NCI-H187 treated with DMSO at 0.1 percent for 48 hours (cell line): ENCODE measurements at regions not wholly inside any gene's neighbourhood (a gene's known extent, or its start where the extent isn't known, plus 50 kb on each side); places are given as distances from the start of the nearest gene placed in this dataset.
"Not testable (repeated sequence)": the region's sequence is repeated elsewhere in the genome, so short reads cannot be mapped to it uniquely, and the experiment has no call there.

ENCODE experiments used
- DNase-seq: peaks from one replicate; lab custom pipeline; 2025; lab: John Stamatoyannopoulos, UW

DNA sequence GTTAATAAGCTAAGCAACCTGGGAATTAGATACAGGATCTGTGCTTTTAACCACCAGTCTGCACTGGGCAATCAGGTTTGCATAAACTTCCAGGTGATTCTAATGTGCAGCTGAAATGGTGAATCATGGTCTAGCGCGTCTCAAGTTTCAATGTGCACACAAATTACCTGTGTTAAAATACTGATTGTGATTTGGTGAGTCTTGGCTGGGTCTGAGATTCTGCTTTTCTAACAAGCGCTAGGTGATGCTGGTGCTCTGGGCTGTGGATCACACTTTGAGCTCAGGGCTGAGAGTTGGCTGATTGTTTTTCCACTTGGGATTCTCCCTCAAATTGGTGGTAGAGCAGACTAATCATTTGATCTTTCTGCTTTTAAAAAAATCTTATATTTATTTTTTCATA is 124.8 kb downstream of the C12orf75 start:
- DNase-seq = no peak

GRCh38 chr12:105457026-105457425 is 126.5 kb downstream of the C12orf75 start:
- no peak for DNase-seq

GRCh38 chr12:105459760-105460330 is 129.4 kb downstream of the C12orf75 start:
- no peak for DNase-seq

- DNase-seq = no peak
Measured at GRCh38 chr12:105461271-105461943, 130.9 kb downstream of the C12orf75 start.

DNA sequence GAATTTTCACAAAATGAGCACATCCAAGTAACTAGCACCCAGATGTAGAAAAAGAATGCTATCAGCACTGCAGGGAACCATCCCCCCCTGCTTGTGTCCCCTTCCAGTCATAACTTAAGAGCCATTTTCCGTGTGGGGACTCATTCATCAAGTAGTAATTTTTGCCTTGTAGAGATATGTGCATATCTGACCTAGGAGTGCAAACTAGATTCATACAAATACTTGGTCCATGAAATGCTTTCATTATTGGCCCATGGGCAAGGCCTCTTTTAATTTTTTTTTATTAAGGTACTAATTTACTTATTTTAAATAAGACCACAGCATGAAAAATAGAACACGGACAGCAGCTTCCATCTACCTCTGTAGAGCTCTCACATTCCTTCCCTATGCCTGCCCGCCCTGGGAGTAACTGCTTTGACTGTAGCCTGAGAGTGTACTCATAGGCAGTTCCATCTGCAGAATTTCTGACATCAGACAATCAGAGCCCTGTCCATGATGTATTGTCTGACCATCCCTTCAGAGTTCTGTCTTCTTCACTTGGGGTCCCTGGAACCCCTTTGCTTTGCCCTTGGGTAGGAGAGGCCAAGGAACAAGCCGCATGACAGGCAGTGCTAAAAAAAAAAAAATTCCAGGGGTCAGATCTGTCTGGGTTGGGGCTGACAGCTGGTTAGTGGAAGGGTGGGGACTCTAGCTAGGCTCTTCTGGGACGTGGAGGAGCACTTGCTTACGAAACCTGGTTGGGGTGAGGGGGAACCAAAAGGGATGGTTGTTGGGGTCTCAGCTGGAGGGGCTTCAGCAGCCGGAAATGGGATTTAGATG is 131.7 kb downstream of the C12orf75 start:
- no peak for DNase-seq

DNA sequence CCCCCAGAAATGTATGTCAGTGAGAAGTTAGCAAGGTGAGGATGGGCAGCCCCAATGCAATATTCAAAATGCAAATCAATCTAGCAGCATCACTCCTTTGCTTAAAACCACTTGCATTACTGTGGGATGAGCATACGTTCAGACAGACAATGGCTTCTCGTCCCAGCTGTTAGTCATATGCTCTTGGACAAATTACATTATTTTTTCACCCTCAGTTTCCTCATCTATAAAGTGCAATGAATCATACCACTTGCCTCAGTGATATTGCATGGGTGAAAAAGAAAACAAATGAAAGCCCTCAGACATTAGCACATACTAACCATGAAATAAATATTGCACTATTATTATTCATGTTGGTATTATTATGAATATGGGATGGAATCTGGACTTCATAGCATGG is 132.3 kb downstream of the C12orf75 start:
- no peak for DNase-seq

- DNase-seq = no peak
Measured at GRCh38 chr12:105464406-105464805, 133.9 kb downstream of the C12orf75 start.

- DNase-seq = no peak
Measured at GRCh38 chr12:105466231-105466900, 135.9 kb downstream of the C12orf75 start.

DNA sequence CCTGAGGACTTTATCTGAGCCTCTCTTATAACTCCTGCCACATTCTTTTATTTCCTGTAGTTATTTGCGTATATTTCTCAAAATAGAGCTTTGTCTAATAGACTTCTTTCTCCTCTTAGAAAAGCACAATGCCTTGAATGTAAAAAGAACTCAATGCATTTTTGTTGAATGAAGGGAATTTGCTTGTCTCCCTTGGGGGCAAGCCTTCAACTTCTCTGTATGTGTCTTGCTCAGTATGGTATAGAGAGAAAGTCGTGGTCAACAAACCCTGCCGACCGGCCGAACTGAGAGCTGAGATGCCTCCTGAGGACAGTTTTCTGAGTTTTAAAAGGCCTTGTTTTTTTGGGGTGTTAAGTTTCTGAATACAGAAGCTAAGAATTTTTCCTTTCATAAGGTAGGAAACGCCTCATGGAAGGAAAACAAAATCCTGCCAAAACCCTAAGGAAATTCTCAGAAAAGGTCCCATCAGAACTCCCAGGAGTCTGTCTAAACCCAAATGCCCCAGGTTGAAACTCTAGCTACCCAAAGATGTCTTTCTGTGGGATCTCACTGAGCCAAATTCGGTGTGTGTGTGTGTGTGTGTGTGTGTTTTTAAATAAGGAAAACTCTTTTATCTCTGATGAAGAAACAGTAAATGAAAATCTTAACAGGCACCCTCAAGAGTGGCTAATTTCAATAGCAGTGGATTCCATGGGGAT is 136.6 kb downstream of the C12orf75 start:
- DNase-seq = no peak

DNA sequence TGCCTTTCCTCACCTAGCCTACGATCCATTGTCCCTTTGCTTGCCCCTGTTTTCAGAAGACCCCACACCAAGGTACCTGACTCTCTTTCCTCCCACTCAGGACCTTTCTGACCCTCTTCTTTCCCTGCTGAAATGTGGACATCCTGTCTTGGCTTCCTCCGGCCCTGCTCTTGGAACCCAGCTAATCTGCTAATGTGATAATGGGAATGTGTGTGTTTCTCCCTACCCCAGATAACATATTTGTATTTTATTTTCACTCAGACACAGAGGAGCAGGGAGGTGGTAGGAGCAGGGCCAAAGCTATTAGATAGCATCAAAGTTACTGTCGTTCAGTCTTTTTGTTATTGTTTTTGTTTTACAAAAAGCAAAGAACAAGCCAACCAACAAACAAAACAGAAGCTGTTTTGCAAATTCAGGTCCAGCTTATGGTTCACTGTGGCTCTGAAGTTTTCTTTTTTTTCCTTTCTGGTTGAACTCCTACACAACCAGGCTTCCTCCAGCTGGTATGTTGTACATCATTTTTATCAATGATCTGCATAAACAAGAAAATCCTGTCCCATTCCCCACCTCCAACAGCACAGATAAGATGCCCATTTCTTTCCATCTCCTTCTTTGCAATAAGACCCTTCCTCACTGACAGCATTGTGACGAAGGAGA is 137.3 kb downstream of the C12orf75 start:
- no peak for DNase-seq

GRCh38 chr12:105468464-105468863 is 138.0 kb downstream of the C12orf75 start:
- no peak for DNase-seq

DNA sequence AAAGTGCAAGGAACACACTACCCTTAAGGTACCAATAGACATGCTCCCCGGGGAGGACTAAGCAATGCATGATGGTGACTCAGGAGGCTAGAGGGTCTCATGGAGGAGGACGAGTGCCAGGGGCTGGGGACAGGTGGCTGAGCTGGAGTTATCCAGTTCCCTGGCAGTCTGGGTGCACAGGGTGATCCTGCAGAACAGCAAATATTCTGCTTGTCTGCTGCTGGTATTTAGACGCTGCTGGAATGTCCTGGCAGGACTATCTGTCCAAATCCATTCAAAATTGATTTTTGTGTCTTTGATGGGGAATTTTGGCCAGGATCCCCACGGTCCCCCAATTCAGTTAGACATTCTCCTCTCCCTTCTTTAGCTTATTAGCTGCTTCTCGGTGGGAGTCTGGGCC is 138.7 kb downstream of the C12orf75 start:
- no peak for DNase-seq

DNA sequence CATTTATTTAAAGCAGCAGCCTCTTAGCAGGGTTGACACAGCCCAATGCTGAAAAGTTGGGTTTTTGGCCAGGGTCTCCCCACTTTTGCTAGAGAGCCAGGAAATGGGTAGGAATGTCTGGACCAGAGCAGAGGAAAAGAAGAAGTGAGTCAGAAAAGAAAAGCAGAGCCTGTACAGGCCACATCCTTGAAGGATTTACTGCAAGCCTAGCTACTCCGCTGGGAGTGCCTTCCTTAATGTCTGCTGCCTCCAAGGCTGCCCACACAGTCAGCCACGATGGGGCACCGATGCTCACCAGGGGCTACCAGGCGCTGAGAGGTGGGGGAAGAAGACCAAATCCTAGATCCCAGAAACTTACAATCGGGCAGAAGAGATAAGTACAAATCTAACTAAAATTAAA is 139.2 kb downstream of the C12orf75 start:
- DNase-seq = no peak

- DNase-seq = no peak
Measured at GRCh38 chr12:105470102-105470501, 139.6 kb downstream of the C12orf75 start.

DNA sequence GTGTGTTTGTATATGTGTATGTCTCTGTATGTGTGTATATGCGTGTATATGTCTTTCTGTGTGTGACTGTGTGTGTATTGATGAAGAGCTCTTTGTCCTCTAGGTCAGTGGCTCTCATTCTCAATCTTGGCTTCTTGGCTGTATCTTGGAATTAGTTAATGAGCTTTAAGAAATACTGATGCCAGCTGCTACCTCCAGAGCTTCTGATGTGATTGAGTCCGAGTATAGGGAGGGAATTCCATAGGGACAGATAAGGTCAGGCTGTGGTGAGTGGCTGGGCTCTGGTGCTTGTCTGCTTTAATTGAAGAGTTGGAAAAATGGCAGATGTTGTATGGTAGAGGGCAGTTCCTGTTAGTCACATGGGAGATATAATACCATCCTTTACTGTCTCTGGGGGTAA is 140.1 kb downstream of the C12orf75 start:
- no peak for DNase-seq

GRCh38 chr12:105474672-105475071 is 144.2 kb downstream of the C12orf75 start:
- no peak for DNase-seq

DNA sequence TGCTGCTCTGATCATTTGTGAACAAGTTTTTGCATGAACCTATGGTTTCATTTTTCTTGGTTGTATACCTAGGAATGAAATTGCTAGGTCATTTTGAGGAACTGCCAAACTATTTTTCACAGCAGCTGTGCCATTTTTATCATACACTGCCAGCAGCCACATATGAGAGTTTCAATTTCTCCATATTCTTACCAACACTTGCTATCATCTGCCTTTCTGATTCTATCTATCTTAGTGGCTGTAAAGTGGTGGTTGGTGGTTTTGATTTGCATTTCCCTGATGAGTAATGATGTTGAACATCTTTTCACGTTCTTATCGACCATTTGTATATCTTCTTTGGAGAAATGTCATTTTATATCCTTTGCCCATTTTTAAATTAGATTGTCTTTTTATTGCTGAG is 146.1 kb downstream of the C12orf75 start:
- no peak for DNase-seq

DNA sequence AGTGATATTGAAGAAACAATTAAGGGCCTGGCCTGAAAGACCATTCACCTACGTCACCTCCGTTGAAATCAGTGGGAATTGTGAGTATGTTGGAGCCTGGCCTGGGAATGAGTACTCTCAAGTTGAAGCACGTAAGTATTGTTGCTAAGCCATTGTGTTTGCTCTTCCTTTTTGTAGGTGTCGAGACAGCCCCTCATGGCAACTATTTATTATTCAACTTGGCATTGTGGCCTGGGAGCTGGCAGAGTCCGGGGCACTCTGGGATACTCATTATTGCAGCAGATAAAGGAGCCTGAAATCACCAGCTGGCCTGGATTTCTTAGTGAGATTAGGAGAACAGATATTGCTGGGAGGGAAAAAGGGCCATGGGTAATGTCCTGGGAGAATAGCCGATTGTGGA is 147.4 kb downstream of the C12orf75 start:
- DNase-seq = no peak

- not testable (repeated sequence) for DNase-seq
Measured at GRCh38 chr12:105478788-105479187, 148.3 kb downstream of the C12orf75 start.

GRCh38 chr12:105479710-105480109 is 149.2 kb downstream of the C12orf75 start:
- DNase-seq = no peak

DNA sequence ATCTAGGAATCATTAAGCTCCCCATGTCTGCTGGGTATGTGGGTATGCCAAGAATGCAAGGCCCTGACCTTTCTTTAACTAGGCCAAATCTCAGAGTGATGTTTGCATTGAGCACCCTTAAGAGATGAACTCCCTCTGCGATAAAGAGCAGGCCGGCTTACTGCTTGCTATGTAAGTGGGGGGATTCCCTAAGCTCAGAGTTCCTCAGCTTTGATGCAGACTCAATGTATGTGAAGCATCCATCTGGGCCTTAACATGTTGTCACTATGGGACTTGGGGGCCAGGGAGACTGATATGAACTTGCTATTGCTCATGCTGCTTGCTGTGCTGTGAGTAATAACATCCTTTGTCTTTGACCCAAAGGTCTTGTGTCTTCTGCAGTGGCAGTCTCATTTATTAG is 149.7 kb downstream of the C12orf75 start:
- DNase-seq = no peak
